ENCODE measurements at regions not wholly inside any gene's neighbourhood (a gene's known extent, or its start where the extent isn't known, plus 50 kb on each side); places are given as distances from the start of the nearest gene placed in this dataset.

DNA sequence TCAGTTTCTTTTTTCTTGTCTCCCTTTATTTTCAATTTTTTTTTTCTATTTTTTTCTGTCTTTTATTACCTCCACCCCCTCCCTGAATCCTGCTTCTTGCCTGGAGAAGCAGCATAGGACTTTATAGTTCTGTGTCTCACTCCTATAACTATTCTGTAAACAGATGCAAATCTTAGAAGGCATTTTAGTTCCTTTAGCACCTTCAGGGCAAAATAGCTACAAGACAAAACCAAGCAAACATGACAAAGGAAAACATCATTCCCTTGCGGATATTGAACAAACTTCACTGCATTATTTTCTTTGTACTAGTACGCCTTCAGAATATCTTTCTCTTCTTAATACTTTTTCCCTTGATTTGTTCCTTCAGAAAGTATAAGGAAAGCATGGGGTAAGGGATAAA, 446.2 kb upstream of the CHORDC1 start:
- intact Hi-C loops (cut with micrococcal nuclease): no loop called here
- dilution Hi-C loops (cut with MboI; ENCODE audit: extremely low pct_ligation_motif_present, low sequenced_read_pairs): no loop called here

DNA sequence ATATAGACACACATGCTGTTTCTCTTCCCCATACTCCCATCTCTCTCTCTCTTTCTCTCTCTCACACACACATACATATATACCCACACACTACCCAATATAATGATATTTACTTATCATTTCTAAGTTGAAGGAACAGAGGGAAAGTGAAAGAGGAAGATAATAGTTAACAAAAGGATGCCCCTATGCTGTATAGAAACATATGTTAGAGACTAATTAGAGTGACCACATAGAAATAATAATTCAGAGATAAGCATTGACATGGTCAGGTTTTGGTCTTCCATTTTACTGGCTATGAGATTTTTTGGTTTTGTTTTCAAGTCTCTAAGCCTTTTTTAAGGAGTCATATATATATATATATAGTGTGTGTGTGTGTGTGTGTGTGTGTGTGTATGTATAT, 445.7 kb upstream of the CHORDC1 start:
- no peak overlapping the region for H3K4me3 ChIP-seq (replicated peaks in 1 of 3; ENCODE audit: insufficient read depth in 1 of 3, low read depth in 1 of 3, low read length in 3 of 3)
- TF ChIP-seq POLR2AphosphoS5 (IDR thresholded peaks at IDR 0.05; ENCODE audit: insufficient read depth, low read depth, low read length) (no peak), POLR2A (IDR thresholded peaks at IDR 0.05; ENCODE audit: low read depth, low read length) (no peak), EZH2 (IDR thresholded peaks at IDR 0.05; ENCODE audit: borderline replicate concordance, low read depth, low read length, severe bottlenecking) (no peak), FOS (IDR thresholded peaks at IDR 0.05; ENCODE audit: borderline replicate concordance, insufficient read depth, low read length) (no peak), JUN (IDR thresholded peaks at IDR 0.05; ENCODE audit: borderline replicate concordance, insufficient read depth, insufficient read length, low read depth) (no peak), MYC (IDR thresholded peaks at IDR 0.05; ENCODE audit: low read depth, low read length) (no peak), GATA2 (IDR thresholded peaks at IDR 0.05; ENCODE audit: insufficient read depth, insufficient read length, low read depth, low read length) (no peak)
- TF ChIP-seq, protein P1, sequence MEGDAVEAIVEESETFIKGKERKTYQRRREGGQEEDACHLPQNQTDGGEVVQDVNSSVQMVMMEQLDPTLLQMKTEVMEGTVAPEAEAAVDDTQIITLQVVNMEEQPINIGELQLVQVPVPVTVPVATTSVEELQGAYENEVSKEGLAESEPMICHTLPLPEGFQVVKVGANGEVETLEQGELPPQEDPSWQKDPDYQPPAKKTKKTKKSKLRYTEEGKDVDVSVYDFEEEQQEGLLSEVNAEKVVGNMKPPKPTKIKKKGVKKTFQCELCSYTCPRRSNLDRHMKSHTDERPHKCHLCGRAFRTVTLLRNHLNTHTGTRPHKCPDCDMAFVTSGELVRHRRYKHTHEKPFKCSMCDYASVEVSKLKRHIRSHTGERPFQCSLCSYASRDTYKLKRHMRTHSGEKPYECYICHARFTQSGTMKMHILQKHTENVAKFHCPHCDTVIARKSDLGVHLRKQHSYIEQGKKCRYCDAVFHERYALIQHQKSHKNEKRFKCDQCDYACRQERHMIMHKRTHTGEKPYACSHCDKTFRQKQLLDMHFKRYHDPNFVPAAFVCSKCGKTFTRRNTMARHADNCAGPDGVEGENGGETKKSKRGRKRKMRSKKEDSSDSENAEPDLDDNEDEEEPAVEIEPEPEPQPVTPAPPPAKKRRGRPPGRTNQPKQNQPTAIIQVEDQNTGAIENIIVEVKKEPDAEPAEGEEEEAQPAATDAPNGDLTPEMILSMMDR (IDR thresholded peaks at IDR 0.05; ENCODE audit: extremely low read depth in 1 of 2, insufficient read depth in 1 of 2, low read depth in 1 of 2, low read length in 2 of 2): no peak
- TF ChIP-seq, protein P2, sequence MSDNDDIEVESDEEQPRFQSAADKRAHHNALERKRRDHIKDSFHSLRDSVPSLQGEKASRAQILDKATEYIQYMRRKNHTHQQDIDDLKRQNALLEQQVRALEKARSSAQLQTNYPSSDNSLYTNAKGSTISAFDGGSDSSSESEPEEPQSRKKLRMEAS (IDR thresholded peaks at IDR 0.05; ENCODE audit: insufficient read depth, insufficient read length): no peak
- no peak overlapping the region for H3K27ac ChIP-seq (ENCODE audit: insufficient read depth, low read depth, low read length)
- no peaks in the 10 kb centered on the region for H3K27me3 ChIP-seq (ENCODE audit: control insufficient read depth in 2 of 2, insufficient read depth in 2 of 2, low read length in 2 of 2)
- CTCF ChIA-PET: no interaction called here
- no TSS peak for BruUV-seq (replicated peaks)
- no peak for DNase-seq (ENCODE audit: low read depth, low spot score)
- H3K79me2 ChIP-seq (ENCODE audit: control insufficient read depth, insufficient read depth, low read length): no peaks in the 10 kb centered on the region
- intact Hi-C loops (cut with micrococcal nuclease) (no loop called here), dilution Hi-C loops (cut with MboI; ENCODE audit: extremely low pct_ligation_motif_present, low sequenced_read_pairs) (no loop called here)
- H3K9ac ChIP-seq (replicated peaks; ENCODE audit: extremely low read depth, insufficient read depth, low read length): no peak overlapping the region
- FAIRE-seq: no peak
- no peaks in the 10 kb centered on the region for H4K20me1 ChIP-seq (replicated peaks; ENCODE audit: control insufficient read depth, extremely low read depth, insufficient read depth, low read length)
- no peaks in the 10 kb centered on the region for H3K4me1 ChIP-seq (ENCODE audit: control insufficient read depth, extremely low read depth, insufficient read depth, low read length)
- no peaks in the 10 kb centered on the region for H3K36me3 ChIP-seq (ENCODE audit: control insufficient read depth in 2 of 2, extremely low read depth in 1 of 2, insufficient read depth in 2 of 2, low read length in 2 of 2)
- no peaks in the 10 kb centered on the region for H3K9me3 ChIP-seq (replicated peaks; ENCODE audit: control insufficient read depth, insufficient read depth, low read length)
- H2AFZ ChIP-seq (ENCODE audit: low read depth, low read length): no peak overlapping the region
- H3K4me2 ChIP-seq (ENCODE audit: insufficient read depth, low read length): no peak overlapping the region
- POLR2A ChIA-PET: no interaction called here
- H3K9me1 ChIP-seq (replicated peaks; ENCODE audit: control insufficient read depth, extremely low read depth, insufficient read depth, low read length): no peaks in the 10 kb centered on the region

More for the DNA sequence above, 446.2 kb upstream of the CHORDC1 start:
- Histone ChIP-seq H3K27me3 (ENCODE audit: control insufficient read depth in 2 of 2, insufficient read depth in 2 of 2, low read length in 2 of 2) (no peaks in the 10 kb centered on the region), H3K4me1 (ENCODE audit: control insufficient read depth, extremely low read depth, insufficient read depth, low read length) (no peaks in the 10 kb centered on the region), H3K27ac (ENCODE audit: insufficient read depth, low read depth, low read length) (no peak overlapping the region), H3K4me3 (replicated peaks in 1 of 3; ENCODE audit: insufficient read depth in 1 of 3, low read depth in 1 of 3, low read length in 3 of 3) (no peak overlapping the region), H3K9me3 (replicated peaks; ENCODE audit: control insufficient read depth, insufficient read depth, low read length) (no peaks in the 10 kb centered on the region), H3K9ac (replicated peaks; ENCODE audit: extremely low read depth, insufficient read depth, low read length) (no peak overlapping the region), H3K4me2 (ENCODE audit: insufficient read depth, low read length) (no peak overlapping the region), H3K9me1 (replicated peaks; ENCODE audit: control insufficient read depth, extremely low read depth, insufficient read depth, low read length) (no peaks in the 10 kb centered on the region), H4K20me1 (replicated peaks; ENCODE audit: control insufficient read depth, extremely low read depth, insufficient read depth, low read length) (no peaks in the 10 kb centered on the region), H2AFZ (ENCODE audit: low read depth, low read length) (no peak overlapping the region), H3K79me2 (ENCODE audit: control insufficient read depth, insufficient read depth, low read length) (no peaks in the 10 kb centered on the region), H3K36me3 (ENCODE audit: control insufficient read depth in 2 of 2, extremely low read depth in 1 of 2, insufficient read depth in 2 of 2, low read length in 2 of 2) (no peaks in the 10 kb centered on the region)
- ChIA-PET CTCF (no interaction called here), POLR2A (no interaction called here)
- TF ChIP-seq POLR2A (IDR thresholded peaks at IDR 0.05; ENCODE audit: low read depth, low read length): no peak
- TF ChIP-seq FOS (IDR thresholded peaks at IDR 0.05; ENCODE audit: borderline replicate concordance, insufficient read depth, low read length): no peak
- no peak for TF ChIP-seq GATA2 (IDR thresholded peaks at IDR 0.05; ENCODE audit: insufficient read depth, insufficient read length, low read depth, low read length)
- no peak for TF ChIP-seq EZH2 (IDR thresholded peaks at IDR 0.05; ENCODE audit: borderline replicate concordance, low read depth, low read length, severe bottlenecking)
- TF ChIP-seq MYC (IDR thresholded peaks at IDR 0.05; ENCODE audit: low read depth, low read length): no peak
- no TSS peak for BruUV-seq (replicated peaks)
- FAIRE-seq (no peak), DNase-seq (ENCODE audit: low read depth, low spot score) (no peak)

Measured in endothelial cell of umbilical vein (primary cell).